MG63 (cell line): ENCODE measurements at regions not wholly inside any gene's neighbourhood (a gene's known extent, or its start where the extent isn't known, plus 50 kb on each side); places are given as distances from the start of the nearest gene placed in this dataset.

Source experiments
- DNase-seq: peaks from one replicate; pipeline ENCODE4 v3.0.0-alpha.2; 2020
- H3K27me3 ChIP-seq: fragments of 250-450 bp; sonication (Bioruptor Pico); 2 replicates; pipeline ENCODE4 v1.5.1; 2020; ENCODE audit warnings: mild to moderate bottlenecking, moderate library complexity
- H3K36me3 ChIP-seq: fragments of 250-450 bp; sonication (Bioruptor Pico); 2 replicates; pipeline ENCODE4 v1.5.1; 2020; ENCODE audit warnings: mild to moderate bottlenecking, moderate library complexity
- H3K4me3 ChIP-seq: fragments of 250-450 bp; sonication (Bioruptor Pico); 2 replicates; pipeline ENCODE4 v1.5.1; 2020; ENCODE audit warnings: mild to moderate bottlenecking, moderate library complexity
- H3K9me3 ChIP-seq: fragments of 250-450 bp; sonication (Bioruptor Pico); 2 replicates; pipeline ENCODE4 v1.5.1; 2020; ENCODE audit warnings: mild to moderate bottlenecking, moderate library complexity

- H3K27me3 ChIP-seq: no peaks in the 10 kb centered on the region; the same call in 1 of the 2 replicates
- DNase-seq: no peak
- H3K4me3 ChIP-seq: no peak overlapping the region
- H3K9me3 ChIP-seq: no peaks in the 10 kb centered on the region
- H3K36me3 ChIP-seq: no peaks in the 10 kb centered on the region
Observed at GRCh38 chr20:54714817-54715216, 239.4 kb downstream of the DOK5 start.

DNA sequence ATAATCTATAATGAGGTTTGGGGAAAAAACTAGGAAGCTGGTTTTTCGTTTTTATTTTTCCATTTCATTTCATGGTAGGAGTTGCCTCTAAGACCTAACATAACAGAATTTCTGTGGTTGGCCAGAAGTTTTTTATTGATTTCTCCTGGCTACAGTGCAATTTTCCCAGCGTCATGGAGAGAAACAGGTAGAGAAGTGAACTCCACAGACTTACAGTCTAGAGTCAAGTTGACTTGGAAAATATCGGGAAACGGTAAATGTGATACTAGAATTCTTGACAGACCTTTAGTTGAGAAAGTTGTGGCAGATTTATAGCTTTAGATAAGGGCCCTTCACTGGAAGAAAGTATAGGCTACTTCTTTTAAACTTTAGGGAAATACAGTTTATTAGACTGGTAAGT, 238.3 kb downstream of the DOK5 start:
- Histone ChIP-seq H3K9me3 (no peaks in the 10 kb centered on the region), H3K27me3 (no peaks in the 10 kb centered on the region; the same call in 1 of the 2 replicates), H3K4me3 (no peak overlapping the region), H3K36me3 (no peaks in the 10 kb centered on the region)
- DNase-seq: no peak

DNA sequence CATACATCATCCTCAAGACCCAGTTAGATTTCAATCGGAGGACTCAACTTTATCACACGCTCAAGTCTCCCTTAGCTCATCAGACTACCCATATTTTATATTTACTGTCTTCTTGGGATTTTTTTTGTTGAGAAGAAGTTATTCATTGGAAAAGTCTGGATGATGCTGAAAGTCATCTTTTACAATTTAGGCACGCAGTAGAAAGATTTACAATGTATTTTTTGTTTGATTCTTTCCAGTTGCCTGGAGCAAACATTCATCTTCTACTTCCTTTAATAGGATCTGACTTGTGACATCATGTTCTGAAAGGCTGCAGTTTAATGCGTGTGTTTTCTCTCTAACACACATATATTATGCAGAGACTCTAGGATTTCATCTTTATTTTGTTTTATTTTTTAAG, 235.7 kb downstream of the DOK5 start:
- no peaks in the 10 kb centered on the region; the same call in 1 of the 2 replicates for H3K27me3 ChIP-seq
- no peak for DNase-seq
- no peaks in the 10 kb centered on the region for H3K9me3 ChIP-seq
- H3K4me3 ChIP-seq: no peak overlapping the region
- H3K36me3 ChIP-seq: no peaks in the 10 kb centered on the region

- no peaks in the 10 kb centered on the region for H3K36me3 ChIP-seq
- no peaks in the 10 kb centered on the region; the same call in 1 of the 2 replicates for H3K27me3 ChIP-seq
- DNase-seq: no peak
- H3K9me3 ChIP-seq: no peaks in the 10 kb centered on the region
- no peak overlapping the region for H3K4me3 ChIP-seq
Observed at GRCh38 chr20:54710341-54710740, 234.9 kb downstream of the DOK5 start.

GRCh38 chr20:54708229-54708628, 232.8 kb downstream of the DOK5 start:
- no peak overlapping the region for H3K4me3 ChIP-seq
- no peaks in the 10 kb centered on the region; the same call in 1 of the 2 replicates for H3K27me3 ChIP-seq
- H3K36me3 ChIP-seq: no peaks in the 10 kb centered on the region
- no peak for DNase-seq
- H3K9me3 ChIP-seq: no peaks in the 10 kb centered on the region

DNA sequence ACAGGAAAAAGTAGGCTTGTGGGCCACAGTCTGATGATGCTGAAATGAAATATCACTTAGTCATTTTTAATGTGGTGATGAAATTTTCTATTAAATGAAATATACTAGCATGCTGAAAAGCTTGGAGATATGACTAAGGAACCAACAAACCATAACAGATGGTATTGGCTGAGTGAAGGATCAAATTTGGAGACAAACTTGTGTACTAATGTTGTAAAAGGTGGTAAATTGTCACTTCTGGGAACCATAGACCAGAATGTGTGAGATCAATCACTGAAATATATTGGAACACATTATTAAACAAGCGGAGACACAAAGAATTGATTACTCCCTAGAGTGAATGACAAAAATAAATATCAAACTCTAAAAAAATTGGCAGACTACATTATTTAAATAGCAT, 232.4 kb downstream of the DOK5 start:
- Histone ChIP-seq H3K27me3 (no peaks in the 10 kb centered on the region; the same call in 1 of the 2 replicates), H3K9me3 (no peaks in the 10 kb centered on the region), H3K4me3 (no peak overlapping the region), H3K36me3 (no peaks in the 10 kb centered on the region)
- no peak for DNase-seq

DNA sequence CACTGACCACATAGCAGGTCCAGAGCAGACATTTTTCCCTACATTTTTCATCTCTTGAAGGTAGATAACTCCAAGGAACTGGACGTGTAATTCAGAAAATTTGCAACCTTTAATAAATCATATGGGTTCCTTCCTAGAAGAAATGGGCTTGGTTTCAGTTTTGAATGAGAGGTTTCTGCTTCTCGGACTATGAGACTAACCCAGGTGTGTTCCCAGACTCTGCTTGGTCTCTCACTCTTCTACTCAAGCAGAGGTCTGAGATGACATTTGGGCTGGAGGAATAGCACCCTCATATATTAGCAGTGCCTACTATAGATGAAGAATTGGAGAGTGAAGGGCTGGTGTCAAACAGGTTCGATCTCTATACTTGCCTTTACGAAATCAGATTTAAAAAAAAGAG, 231.2 kb downstream of the DOK5 start:
- Histone ChIP-seq H3K4me3 (no peak overlapping the region), H3K9me3 (no peaks in the 10 kb centered on the region), H3K27me3 (no peaks in the 10 kb centered on the region; the same call in 1 of the 2 replicates), H3K36me3 (no peaks in the 10 kb centered on the region)
- DNase-seq: no peak

DNA sequence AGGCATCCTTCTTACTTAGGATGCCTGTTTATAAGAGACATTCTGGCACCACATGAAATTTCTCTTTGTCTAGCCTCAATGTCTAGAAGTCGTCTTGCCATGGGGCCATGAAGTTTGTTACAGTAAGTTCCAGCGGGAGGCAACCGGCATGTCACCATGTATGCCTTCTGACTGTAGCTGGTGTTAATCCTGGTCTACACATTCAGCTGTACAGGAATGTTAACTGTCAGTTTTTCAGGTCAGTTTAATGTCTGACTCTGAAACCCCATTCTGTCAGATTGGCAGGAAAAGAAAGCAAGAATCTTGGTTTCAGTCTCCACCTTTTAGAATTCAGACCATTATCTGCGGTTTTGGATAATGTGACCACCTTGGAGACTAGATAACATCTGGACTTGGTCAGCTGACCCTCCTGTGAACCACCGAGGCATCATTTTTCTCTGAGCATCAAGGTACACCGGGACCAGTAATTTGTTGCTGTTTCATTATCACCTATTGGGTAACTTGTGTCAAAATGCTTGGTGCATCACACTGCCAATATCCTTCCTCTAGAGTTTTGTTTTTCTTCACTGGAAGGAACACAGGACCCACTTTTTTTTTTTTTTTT, 228.7 kb downstream of the DOK5 start:
- no peak for DNase-seq
- H3K9me3 ChIP-seq: no peaks in the 10 kb centered on the region
- no peak overlapping the region for H3K4me3 ChIP-seq
- no peaks in the 10 kb centered on the region for H3K36me3 ChIP-seq
- no peaks in the 10 kb centered on the region for H3K27me3 ChIP-seq
